Hepatocyte (in vitro differentiated cells): ENCODE measurements at regions not wholly inside any gene's neighbourhood (a gene's known extent, or its start where the extent isn't known, plus 50 kb on each side); places are given as distances from the start of the nearest gene placed in this dataset.

Experiments
- DNase-seq: peaks from one replicate; pipeline ENCODE4 v3.0.0-alpha.2; 2016; ENCODE audit warnings: low spot score
- H2AFZ ChIP-seq: fragments of 200-600 bp; sonication (generic); 2 replicates; pipeline ENCODE4 v1.6.0; 2016; ENCODE audit warnings: antibody characterized with exemption, mild to moderate bottlenecking
- H3K27ac ChIP-seq: fragments of 200-600 bp; sonication (generic); 2 replicates; pipeline ENCODE4 v1.5.1; 2016; ENCODE audit warnings: mild to moderate bottlenecking
- H3K27me3 ChIP-seq: fragments of 200-600 bp; sonication (generic); 2 replicates; pipeline ENCODE4 v1.6.1; 2016
- H3K36me3 ChIP-seq: fragments of 200-600 bp; sonication (generic); replicated peaks from 2 replicates; pipeline ENCODE4 v1.5.1; 2016; ENCODE audit warnings: low read depth; ENCODE audit not compliant: insufficient read depth
- H3K4me1 ChIP-seq: fragments of 200-600 bp; sonication (generic); 2 replicates; pipeline ENCODE4 v1.5.1; 2016; ENCODE audit warnings: mild to moderate bottlenecking, moderate library complexity; ENCODE audit not compliant: insufficient read depth
- H3K4me2 ChIP-seq: fragments of 200-600 bp; sonication (generic); 2 replicates; pipeline ENCODE4 v1.6.0; 2016
- H3K4me3 ChIP-seq: fragments of 200-600 bp; sonication (generic); 2 replicates; pipeline ENCODE4 v1.5.1; 2016; ENCODE audit warnings: mild to moderate bottlenecking
- H3K79me2 ChIP-seq: fragments of 200-600 bp; sonication (generic); 2 replicates; pipeline ENCODE4 v1.6.0; 2017; ENCODE audit warnings: mild to moderate bottlenecking
- H3K9me2 ChIP-seq: fragments of 200-600 bp; sonication (generic); replicated peaks from 2 replicates; pipeline ENCODE4 v1.6.0; 2017; ENCODE audit warnings: mild to moderate bottlenecking; ENCODE audit not compliant: insufficient read depth
- H3K9me3 ChIP-seq: fragments of 200-600 bp; sonication (generic); 2 replicates; pipeline ENCODE4 v1.5.1; 2016; ENCODE audit warnings: low read depth, mild to moderate bottlenecking
- H4K20me1 ChIP-seq: fragments of 200-600 bp; sonication (generic); 2 replicates; pipeline ENCODE4 v1.6.0; 2016; ENCODE audit warnings: mild to moderate bottlenecking; ENCODE audit not compliant: insufficient read depth, poor library complexity, severe bottlenecking
- CTCF ChIP-seq: fragments of 200-600 bp; sonication (generic); IDR thresholded peaks from 2 replicates; pipeline ENCODE4 v1.5.1; 2016; ENCODE audit warnings: antibody characterized with exemption, mild to moderate bottlenecking; ENCODE audit not compliant: poor library complexity
- EZH2 ChIP-seq: fragments of 200-600 bp; sonication (generic); IDR thresholded peaks from 2 replicates; pipeline ENCODE4 v1.6.1; 2016; ENCODE audit warnings: antibody characterized with exemption, mild to moderate bottlenecking, borderline replicate concordance
- EZH2phosphoT487 ChIP-seq: fragments of 200-600 bp; sonication (generic); IDR thresholded peaks from one replicate; pipeline ENCODE4 v1.6.1; 2018; ENCODE audit warnings: antibody characterized with exemption, mild to moderate bottlenecking, low read depth, moderate library complexity; ENCODE audit not compliant: unreplicated experiment, severe bottlenecking
- WGBS: methylation state at CpG from one replicate; pipeline ENCODE4 v1.1.6; 2016; ENCODE audit warnings: low lambda C conversion rate; ENCODE audit errors: missing lambda C conversion rate; 5-methylcytosine and 5-hydroxymethylcytosine counted together

- no peaks in the 10 kb centered on the region for H3K4me1 ChIP-seq
- H3K9me2 ChIP-seq = no peaks in the 10 kb centered on the region
- no peak for TF ChIP-seq EZH2phosphoT487
- H3K27ac ChIP-seq = no peak overlapping the region
- H3K4me2 ChIP-seq = no peak overlapping the region
- H3K27me3 ChIP-seq = no peaks in the 10 kb centered on the region
- no peak overlapping the region for H3K4me3 ChIP-seq
- peak; percentile 17 for DNase-seq
- no peak overlapping the region for H2AFZ ChIP-seq
- no peaks in the 10 kb centered on the region for H3K79me2 ChIP-seq
- no peaks in the 10 kb centered on the region for H3K36me3 ChIP-seq
- 77% methylated on average over 4 of the region's 4 CpGs for WGBS
- no peaks in the 10 kb centered on the region for H4K20me1 ChIP-seq
- no peaks in the 10 kb centered on the region for H3K9me3 ChIP-seq
These were observed 224.6 kb upstream of the NRP1 start for GRCh38 chr10:33559105-33559504.

GRCh38 chr10:33557313-33557712 lies 222.8 kb upstream of the NRP1 start:
- no peaks in the 10 kb centered on the region for H3K4me1 ChIP-seq
- no peak overlapping the region for H3K4me2 ChIP-seq
- DNase-seq = no peak
- no peaks in the 10 kb centered on the region for H3K79me2 ChIP-seq
- no peak overlapping the region for H3K4me3 ChIP-seq
- H3K27me3 ChIP-seq = no peaks in the 10 kb centered on the region
- H3K9me3 ChIP-seq = no peaks in the 10 kb centered on the region
- TF ChIP-seq CTCF (no peak), EZH2phosphoT487 (no peak), EZH2 (no peak)
- H3K27ac ChIP-seq = no peak overlapping the region
- 77% methylated on average over 1 of the region's 1 CpG for WGBS
- H2AFZ ChIP-seq = no peak overlapping the region
- H3K9me2 ChIP-seq = no peaks in the 10 kb centered on the region
- H4K20me1 ChIP-seq = no peaks in the 10 kb centered on the region
- no peaks in the 10 kb centered on the region for H3K36me3 ChIP-seq

GRCh38 chr10:33556620-33557019 lies 222.2 kb upstream of the NRP1 start:
- Histone ChIP-seq H3K9me2 (no peaks in the 10 kb centered on the region), H3K27ac (no peak overlapping the region), H3K36me3 (no peaks in the 10 kb centered on the region), H3K4me2 (no peak overlapping the region), H2AFZ (no peak overlapping the region), H3K4me3 (no peak overlapping the region), H3K79me2 (no peaks in the 10 kb centered on the region), H3K4me1 (no peaks in the 10 kb centered on the region), H3K9me3 (no peaks in the 10 kb centered on the region), H4K20me1 (no peaks in the 10 kb centered on the region), H3K27me3 (no peaks in the 10 kb centered on the region)
- TF ChIP-seq EZH2 = no peak
- no peak for TF ChIP-seq CTCF
- no peak for TF ChIP-seq EZH2phosphoT487
- DNase-seq = no peak
- WGBS = 79% methylated on average over 11 of the region's 11 CpGs

- H3K79me2 ChIP-seq = no peaks in the 10 kb centered on the region
- TF ChIP-seq EZH2 (no peak), CTCF (no peak), EZH2phosphoT487 (no peak)
- no peaks in the 10 kb centered on the region for H4K20me1 ChIP-seq
- H3K27ac ChIP-seq = no peak overlapping the region
- 100% methylated on average over 1 of the region's 1 CpG for WGBS
- no peaks in the 10 kb centered on the region for H3K36me3 ChIP-seq
- no peak for DNase-seq
- H3K9me2 ChIP-seq = no peaks in the 10 kb centered on the region
- no peak overlapping the region for H3K4me3 ChIP-seq
- H3K27me3 ChIP-seq = no peaks in the 10 kb centered on the region
- no peak overlapping the region for H3K4me2 ChIP-seq
- H2AFZ ChIP-seq = no peak overlapping the region
- no peaks in the 10 kb centered on the region for H3K9me3 ChIP-seq
- H3K4me1 ChIP-seq = no peaks in the 10 kb centered on the region
These were observed 221.6 kb upstream of the NRP1 start for GRCh38 chr10:33556103-33556502.
